ENCODE measurements at regions not wholly inside any gene's neighbourhood (a gene's known extent, or its start where the extent isn't known, plus 50 kb on each side); places are given as distances from the start of the nearest gene placed in this dataset.

- Histone ChIP-seq H3K4me3 (no peak overlapping the region), H3K27ac (no peak overlapping the region), H3K27me3 (replicated peaks; ENCODE audit: insufficient read depth) (no peaks in the 10 kb centered on the region), H3K9me3 (no peaks in the 10 kb centered on the region), H3K4me1 (replicated peaks) (no peaks in the 10 kb centered on the region), H3K36me3 (no peaks in the 10 kb centered on the region)
- intact Hi-C loops (cut with DNase I): no loop called here
- DNase-seq (ENCODE audit: low spot score): no peak
- WGBS: 70% methylated on average over 2 of the region's 2 CpGs
- TF ChIP-seq CTCF (IDR thresholded peaks at IDR 0.05): no peak
- no peak for TF ChIP-seq POLR2AphosphoS5 (IDR thresholded peaks at IDR 0.05)
- no peak for TF ChIP-seq POLR2A (IDR thresholded peaks at IDR 0.05)
These were observed 92.5 kb downstream of the MMUT start for GRCh38 chr6:49370518-49370917.

GRCh38 chr6:49366539-49366938 is 96.5 kb downstream of the MMUT start:
- WGBS: 96% methylated on average over 2 of the region's 2 CpGs
- Histone ChIP-seq H3K9me3 (no peaks in the 10 kb centered on the region), H3K4me3 (no peak overlapping the region), H3K36me3 (no peaks in the 10 kb centered on the region), H3K27me3 (replicated peaks; ENCODE audit: insufficient read depth) (no peaks in the 10 kb centered on the region), H3K4me1 (replicated peaks) (no peaks in the 10 kb centered on the region), H3K27ac (no peak overlapping the region)
- DNase-seq (ENCODE audit: low spot score): no peak
- intact Hi-C loops (cut with DNase I): no loop called here
- no peak for TF ChIP-seq POLR2A (IDR thresholded peaks at IDR 0.05)
- TF ChIP-seq CTCF (IDR thresholded peaks at IDR 0.05): no peak
- no peak for TF ChIP-seq POLR2AphosphoS5 (IDR thresholded peaks at IDR 0.05)

- no peaks in the 10 kb centered on the region for H3K27me3 ChIP-seq (replicated peaks; ENCODE audit: insufficient read depth)
- no peak for DNase-seq (ENCODE audit: low spot score)
- WGBS: 92% methylated on average over 7 of the region's 7 CpGs
- no peaks in the 10 kb centered on the region for H3K4me1 ChIP-seq (replicated peaks)
- TF ChIP-seq CTCF (IDR thresholded peaks at IDR 0.05): no peak
- H3K27ac ChIP-seq: no peak overlapping the region
- intact Hi-C loops (cut with DNase I): no loop called here
- H3K4me3 ChIP-seq: no peak overlapping the region
- no peaks in the 10 kb centered on the region for H3K9me3 ChIP-seq
- no peaks in the 10 kb centered on the region for H3K36me3 ChIP-seq
These were observed 114.5 kb downstream of the MMUT start for GRCh38 chr6:49348561-49348960.

- H3K36me3 ChIP-seq: no peaks in the 10 kb centered on the region
- DNase-seq (ENCODE audit: low spot score): no peak
- H3K9me3 ChIP-seq: no peaks in the 10 kb centered on the region
- no peak overlapping the region for H3K4me3 ChIP-seq
- H3K27ac ChIP-seq: no peak overlapping the region
- no peak for TF ChIP-seq CTCF (IDR thresholded peaks at IDR 0.05)
- no peak for TF ChIP-seq POLR2A (IDR thresholded peaks at IDR 0.05)
- TF ChIP-seq POLR2AphosphoS5 (IDR thresholded peaks at IDR 0.05): no peak
- H3K27me3 ChIP-seq (replicated peaks; ENCODE audit: insufficient read depth): no peaks in the 10 kb centered on the region
- intact Hi-C loops (cut with DNase I): no loop called here
- WGBS: 48% methylated on average over 6 of the region's 6 CpGs
- no peaks in the 10 kb centered on the region for H3K4me1 ChIP-seq (replicated peaks)
These were observed 120.6 kb downstream of the MMUT start for GRCh38 chr6:49342410-49342809.

GRCh38 chr6:49341869-49342268 is 121.2 kb downstream of the MMUT start:
- Histone ChIP-seq H3K9me3 (no peaks in the 10 kb centered on the region), H3K27me3 (replicated peaks; ENCODE audit: insufficient read depth) (no peaks in the 10 kb centered on the region), H3K4me3 (no peak overlapping the region), H3K27ac (no peak overlapping the region), H3K4me1 (replicated peaks) (no peaks in the 10 kb centered on the region), H3K36me3 (no peaks in the 10 kb centered on the region)
- intact Hi-C loops (cut with DNase I): no loop called here
- TF ChIP-seq CTCF (IDR thresholded peaks at IDR 0.05) (no peak), POLR2AphosphoS5 (IDR thresholded peaks at IDR 0.05) (no peak), POLR2A (IDR thresholded peaks at IDR 0.05) (no peak)
- no peak for DNase-seq (ENCODE audit: low spot score)
- WGBS: 96% methylated on average over 3 of the region's 3 CpGs

Data from prostate gland (tissue), 2 donors.